GM12864 (cell line): ENCODE measurements at regions not wholly inside any gene's neighbourhood (a gene's known extent, or its start where the extent isn't known, plus 50 kb on each side); places are given as distances from the start of the nearest gene placed in this dataset.

Experiments used
- DNase-seq: peaks from one replicate; pipeline ENCODE4 v3.0.0-alpha.2; 2011; ENCODE audit warnings: low read depth
- H3K4me3 ChIP-seq: 2 replicates; pipeline ENCODE4 v1.5.1; 2011; ENCODE audit warnings: mild to moderate bottlenecking, low read depth, low read length, control low read depth
- CTCF ChIP-seq: IDR thresholded peaks from 2 replicates; pipeline ENCODE4 v1.5.1; 2011; ENCODE audit warnings: low read depth, mild to moderate bottlenecking, moderate library complexity, low read length, control low read depth, inconsistent platforms; ENCODE audit errors: missing control alignments

- DNase-seq, result no peak
- TF ChIP-seq CTCF, result no peak
- no peak overlapping the region for H3K4me3 ChIP-seq
Measured at GRCh38 chr4:30882443-30882842, 162.3 kb downstream of the PCDH7 start.

- H3K4me3 ChIP-seq, result no peak overlapping the region
- DNase-seq, result no peak
- TF ChIP-seq CTCF, result no peak
Measured at GRCh38 chr4:30882995-30883675, 163.0 kb downstream of the PCDH7 start.

GRCh38 chr4:30901461-30902451 is 181.6 kb downstream of the PCDH7 start:
- no peak for DNase-seq
- no peak overlapping the region for H3K4me3 ChIP-seq
- TF ChIP-seq CTCF, result no peak

GRCh38 chr4:30903502-30904214 is 183.5 kb downstream of the PCDH7 start:
- no peak for TF ChIP-seq CTCF

GRCh38 chr4:30904215-30904555 is 184.0 kb downstream of the PCDH7 start:
- DNase-seq, result no peak
- no peak for TF ChIP-seq CTCF
- no peak overlapping the region for H3K4me3 ChIP-seq

More at GRCh38 chr4:30903502-30904214, 183.5 kb downstream of the PCDH7 start:
- H3K4me3 ChIP-seq, result no peak overlapping the region
- DNase-seq, result no peak

GRCh38 chr4:30904588-30904987 is 184.4 kb downstream of the PCDH7 start:
- H3K4me3 ChIP-seq, result no peak overlapping the region
- DNase-seq, result no peak
- TF ChIP-seq CTCF, result no peak
